Heart left ventricle (tissue), 13 donors: ENCODE measurements at regions not wholly inside any gene's neighbourhood (a gene's known extent, or its start where the extent isn't known, plus 50 kb on each side); places are given as distances from the start of the nearest gene placed in this dataset.

Source experiments
- CTCF ChIP-seq, 12 donors: fragments of 200-600 bp; sonication (generic) in 4 of 12; IDR thresholded peaks; one replicate each; pipeline versions ENCODE4 v1.5.0 to v1.8.0; 2018 to 2022; ENCODE audit warnings: antibody characterized with exemption in 12 of 12, mild to moderate bottlenecking in 5 of 12
- POLR2A ChIP-seq, 2 donors: fragments of 450-650 bp; IDR thresholded peaks; one replicate each; pipeline ENCODE4 v1.6.1; 2017; ENCODE audit warnings: antibody characterized with exemption in 2 of 2, mild to moderate bottlenecking in 2 of 2, moderate library complexity in 2 of 2
- donor health status: ischemic (EF 13 %, LVEDD 7.1; RV severe dilation, severe dysfunction).
- donor health status: DM: no; HTN: yes; CAD: no.
- donor health status: DM: no; HTN: no; CAD: no.
- donor health status: ischemic (EF 25% LVEDD 6.9; RV normal size, moderate dysfunction).
- donor health status: ischemic (EF 25% LVEDD 5.7; RV mildly dilated, moderate dysfunction).
- donor health status: ischemic (EF 35%, LVEDD 5.7; RV mildly dilated, moderate dysfunction).
- donor health status: nonischemic (EF 11% LVEDD 7.7; RV severe dilation, severe dysfunction).
- donor health status: DM: yes; HTN: yes; CAD: no.
- donor health status: PGD.
- donor health status: ischemic (EF 29% LVEDD 5.4; RV normal size, mild dysfunction).
- donor health status: nonischemic (EF 23%, LVEDD 6.1; RV moderate dilation, normal function).

GRCh38 chr2:60044484-60044883, 509.0 kb downstream of the BCL11A start:
- TF ChIP-seq CTCF (IDR thresholded peaks at IDR 0.05) (no peak), POLR2A (IDR thresholded peaks at IDR 0.05) (no peak)
